Activated CD4-positive, alpha-beta memory T cell treated with anti-CD3 and anti-CD28 coated beads, Interleukin-2, amount 10 ng/mL, durations not matched to agents 7 days and 5 days (primary cell): ENCODE measurements at regions not wholly inside any gene's neighbourhood (a gene's known extent, or its start where the extent isn't known, plus 50 kb on each side); places are given as distances from the start of the nearest gene placed in this dataset.

Experiments used
- CTCF ChIA-PET: fragments of 350-600 bp; sonication (Branson Sonifier 250); formaldehyde crosslinking; loops from one replicate; lab custom pipeline; 2021; ENCODE audit warnings: antibody characterized with exemption, inconsistent platforms; lab: Charles Lee
- POLR2A ChIA-PET: fragments of 350-600 bp; sonication (Branson Sonifier 250); formaldehyde crosslinking; loops from one replicate; lab custom pipeline; 2021; ENCODE audit warnings: antibody characterized with exemption; lab: Charles Lee
- DNase-seq: peaks from one replicate; pipeline ENCODE4 v3.0.0-alpha.2; 2020
- H3K27ac Mint-ChIP-seq: one replicate; pipeline ENCODE4 v1.8.0; 2021; ENCODE audit warnings: mild to moderate bottlenecking, mixed read lengths
- H3K27me3 Mint-ChIP-seq: one replicate; pipeline ENCODE4 v1.8.0; 2021; ENCODE audit warnings: mixed read lengths
- H3K36me3 Mint-ChIP-seq: one replicate; pipeline ENCODE4 v1.8.0; 2021; ENCODE audit warnings: low read depth, mixed read lengths
- H3K4me1 Mint-ChIP-seq: one replicate; pipeline ENCODE4 v1.8.0; 2021; ENCODE audit warnings: mixed read lengths
- H3K4me3 Mint-ChIP-seq: one replicate; pipeline ENCODE4 v1.8.0; 2021; ENCODE audit warnings: mild to moderate bottlenecking, mixed read lengths
- H3K9me3 Mint-ChIP-seq: one replicate; pipeline ENCODE4 v1.8.0; 2021; ENCODE audit warnings: mixed read lengths

- H3K36me3 Mint-ChIP-seq = no peaks in the 10 kb centered on the region
- no peak for DNase-seq
- no peaks in the 10 kb centered on the region for H3K27me3 Mint-ChIP-seq
- peaks cover 3% of the 10 kb centered on the region for H3K4me1 Mint-ChIP-seq
- CTCF ChIA-PET = interaction anchor here (1.4 kb wide), 1 partner anchor 16 kb away, joined by 3 read pairs; no protein-coding TSS in a partner anchor
- H3K4me3 Mint-ChIP-seq = no peak overlapping the region
- no peak overlapping the region for H3K27ac Mint-ChIP-seq
- POLR2A ChIA-PET = no interaction called here
- no peaks in the 10 kb centered on the region for H3K9me3 Mint-ChIP-seq
Measured at GRCh38 chr4:54818481-54818880, 160.7 kb downstream of the KIT start.

- Mint-ChIP-seq H3K36me3 (no peaks in the 10 kb centered on the region), H3K9me3 (no peaks in the 10 kb centered on the region)
Measured at GRCh38 chr4:54813674-54814073, 155.9 kb downstream of the KIT start.

GRCh38 chr4:54806351-54806750 is 148.6 kb downstream of the KIT start:
- Mint-ChIP-seq H3K4me1 (peaks cover 3% of the 10 kb centered on the region), H3K9me3 (peaks cover 11% of the 10 kb centered on the region), H3K36me3 (no peaks in the 10 kb centered on the region), H3K27ac (no peak overlapping the region), H3K27me3 (no peaks in the 10 kb centered on the region), H3K4me3 (no peak overlapping the region)
- no peak for DNase-seq
- CTCF ChIA-PET = no interaction called here
- POLR2A ChIA-PET = no interaction called here

More at GRCh38 chr4:54813674-54814073, 155.9 kb downstream of the KIT start:
- ChIA-PET CTCF (interaction anchor here (0.6 kb wide), 1 partner anchor 126 kb away, joined by 3 read pairs; no protein-coding TSS in a partner anchor), POLR2A (no interaction called here)
- Mint-ChIP-seq H3K4me1 (no peaks in the 10 kb centered on the region), H3K4me3 (no peak overlapping the region), H3K27me3 (no peaks in the 10 kb centered on the region), H3K27ac (no peak overlapping the region)
- DNase-seq = no peak

- peaks cover 9% of the 10 kb centered on the region for H3K4me1 Mint-ChIP-seq
- H3K27ac Mint-ChIP-seq = no peak overlapping the region
- H3K27me3 Mint-ChIP-seq = no peaks in the 10 kb centered on the region
- H3K36me3 Mint-ChIP-seq = no peaks in the 10 kb centered on the region
- peaks cover 17% of the 10 kb centered on the region for H3K9me3 Mint-ChIP-seq
- ChIA-PET POLR2A (no interaction called here), CTCF (interaction anchor here (1.2 kb wide), 1 partner anchor 16 kb away, joined by 3 read pairs; no protein-coding TSS in a partner anchor)
- no peak overlapping the region for H3K4me3 Mint-ChIP-seq
- DNase-seq = no peak
Measured at GRCh38 chr4:54802336-54802735, 144.6 kb downstream of the KIT start.

- Mint-ChIP-seq H3K36me3 (no peaks in the 10 kb centered on the region), H3K27ac (no peak overlapping the region), H3K4me3 (no peak overlapping the region), H3K9me3 (peaks cover 13% of the 10 kb centered on the region), H3K27me3 (no peaks in the 10 kb centered on the region), H3K4me1 (peaks cover 9% of the 10 kb centered on the region)
- ChIA-PET CTCF (no interaction called here), POLR2A (no interaction called here)
- DNase-seq = no peak
Measured at GRCh38 chr4:54800831-54801530, 143.2 kb downstream of the KIT start.

GRCh38 chr4:54794579-54794978 is 136.8 kb downstream of the KIT start:
- Mint-ChIP-seq H3K4me3 (no peak overlapping the region), H3K27me3 (no peaks in the 10 kb centered on the region), H3K27ac (no peak overlapping the region), H3K4me1 (peaks cover 2% of the 10 kb centered on the region), H3K36me3 (no peaks in the 10 kb centered on the region), H3K9me3 (peaks cover 6% of the 10 kb centered on the region)
- ChIA-PET POLR2A (no interaction called here), CTCF (no interaction called here)
- DNase-seq = no peak

GRCh38 chr4:54793856-54794422 is 136.2 kb downstream of the KIT start:
- Mint-ChIP-seq H3K4me1 (peaks cover 2% of the 10 kb centered on the region), H3K27me3 (no peaks in the 10 kb centered on the region), H3K36me3 (no peaks in the 10 kb centered on the region), H3K9me3 (peaks cover 2% of the 10 kb centered on the region), H3K4me3 (no peak overlapping the region), H3K27ac (no peak overlapping the region)
- ChIA-PET CTCF (no interaction called here), POLR2A (no interaction called here)
- no peak for DNase-seq
